ENCODE measurements at regions not wholly inside any gene's neighbourhood (a gene's known extent, or its start where the extent isn't known, plus 50 kb on each side); places are given as distances from the start of the nearest gene placed in this dataset.

DNA sequence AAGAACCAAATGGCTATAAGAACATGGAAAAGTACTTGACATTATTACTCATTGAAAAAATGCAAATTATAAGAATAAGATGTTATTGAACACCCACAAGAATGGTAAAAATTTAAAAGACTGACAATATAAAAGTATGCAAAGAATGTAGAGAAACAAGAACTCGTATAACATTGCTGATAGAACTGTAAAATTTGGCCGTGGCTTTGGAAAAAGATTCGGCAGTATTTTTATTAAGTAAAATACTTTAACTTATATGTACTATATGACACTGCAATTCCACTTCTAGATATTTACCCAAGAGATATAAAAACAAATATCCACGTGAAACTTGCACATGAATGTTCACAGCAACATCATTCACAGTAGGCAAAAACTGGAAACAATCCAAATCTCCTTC lies 239.2 kb downstream of the TPBG start:
- TF ChIP-seq, protein P1, sequence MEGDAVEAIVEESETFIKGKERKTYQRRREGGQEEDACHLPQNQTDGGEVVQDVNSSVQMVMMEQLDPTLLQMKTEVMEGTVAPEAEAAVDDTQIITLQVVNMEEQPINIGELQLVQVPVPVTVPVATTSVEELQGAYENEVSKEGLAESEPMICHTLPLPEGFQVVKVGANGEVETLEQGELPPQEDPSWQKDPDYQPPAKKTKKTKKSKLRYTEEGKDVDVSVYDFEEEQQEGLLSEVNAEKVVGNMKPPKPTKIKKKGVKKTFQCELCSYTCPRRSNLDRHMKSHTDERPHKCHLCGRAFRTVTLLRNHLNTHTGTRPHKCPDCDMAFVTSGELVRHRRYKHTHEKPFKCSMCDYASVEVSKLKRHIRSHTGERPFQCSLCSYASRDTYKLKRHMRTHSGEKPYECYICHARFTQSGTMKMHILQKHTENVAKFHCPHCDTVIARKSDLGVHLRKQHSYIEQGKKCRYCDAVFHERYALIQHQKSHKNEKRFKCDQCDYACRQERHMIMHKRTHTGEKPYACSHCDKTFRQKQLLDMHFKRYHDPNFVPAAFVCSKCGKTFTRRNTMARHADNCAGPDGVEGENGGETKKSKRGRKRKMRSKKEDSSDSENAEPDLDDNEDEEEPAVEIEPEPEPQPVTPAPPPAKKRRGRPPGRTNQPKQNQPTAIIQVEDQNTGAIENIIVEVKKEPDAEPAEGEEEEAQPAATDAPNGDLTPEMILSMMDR (IDR thresholded peaks at IDR 0.05), result no peak
- no peak for TF ChIP-seq POLR2A (IDR thresholded peaks at IDR 0.05)
